Bronchial epithelial cell (primary cell): ENCODE measurements at regions not wholly inside any gene's neighbourhood (a gene's known extent, or its start where the extent isn't known, plus 50 kb on each side); places are given as distances from the start of the nearest gene placed in this dataset.

Experiments used
- DNase-seq: peaks from one replicate; pipeline ENCODE4 v3.0.0-alpha.2; 2010; ENCODE audit warnings: low read depth
- FAIRE-seq: peaks from 2 replicates; lab custom pipeline; 2011; peaks lifted over from hg19 to GRCh38; lab: Jason Lieb, UNC
- H3K27me3 ChIP-seq: 2 replicates; pipeline ENCODE4 v1.5.1; 2011; ENCODE audit warnings: low read length; ENCODE audit not compliant: control insufficient read depth, insufficient read depth
- H3K36me3 ChIP-seq: 2 replicates; pipeline ENCODE4 v1.5.1; 2011; ENCODE audit warnings: low read length; ENCODE audit not compliant: control insufficient read depth, insufficient read depth
- H3K4me3 ChIP-seq: 2 replicates; pipeline ENCODE4 v1.5.1; 2011; ENCODE audit warnings: mild to moderate bottlenecking, low read depth, low read length, control low read depth
- CTCF ChIP-seq: IDR thresholded peaks from 2 replicates; pipeline ENCODE4 v1.5.1; 2011; ENCODE audit warnings: mild to moderate bottlenecking, moderate library complexity, low read length, control low read depth, inconsistent platforms; ENCODE audit not compliant: insufficient read depth, severe bottlenecking

GRCh38 chr11:44445500-44446365 lies 119.7 kb upstream of the CD82 start:
- FAIRE-seq (no peak), DNase-seq (peak; percentile 43)
- Histone ChIP-seq H3K27me3 (no peaks in the 10 kb centered on the region), H3K4me3 (no peak overlapping the region), H3K36me3 (no peaks in the 10 kb centered on the region)
- TF ChIP-seq CTCF: no peak

GRCh38 chr11:44446366-44446762 lies 119.1 kb upstream of the CD82 start:
- Histone ChIP-seq H3K4me3 (no peak overlapping the region), H3K36me3 (no peaks in the 10 kb centered on the region), H3K27me3 (no peaks in the 10 kb centered on the region)
- no peak for TF ChIP-seq CTCF
- no peak for DNase-seq
- no peak for FAIRE-seq

DNA sequence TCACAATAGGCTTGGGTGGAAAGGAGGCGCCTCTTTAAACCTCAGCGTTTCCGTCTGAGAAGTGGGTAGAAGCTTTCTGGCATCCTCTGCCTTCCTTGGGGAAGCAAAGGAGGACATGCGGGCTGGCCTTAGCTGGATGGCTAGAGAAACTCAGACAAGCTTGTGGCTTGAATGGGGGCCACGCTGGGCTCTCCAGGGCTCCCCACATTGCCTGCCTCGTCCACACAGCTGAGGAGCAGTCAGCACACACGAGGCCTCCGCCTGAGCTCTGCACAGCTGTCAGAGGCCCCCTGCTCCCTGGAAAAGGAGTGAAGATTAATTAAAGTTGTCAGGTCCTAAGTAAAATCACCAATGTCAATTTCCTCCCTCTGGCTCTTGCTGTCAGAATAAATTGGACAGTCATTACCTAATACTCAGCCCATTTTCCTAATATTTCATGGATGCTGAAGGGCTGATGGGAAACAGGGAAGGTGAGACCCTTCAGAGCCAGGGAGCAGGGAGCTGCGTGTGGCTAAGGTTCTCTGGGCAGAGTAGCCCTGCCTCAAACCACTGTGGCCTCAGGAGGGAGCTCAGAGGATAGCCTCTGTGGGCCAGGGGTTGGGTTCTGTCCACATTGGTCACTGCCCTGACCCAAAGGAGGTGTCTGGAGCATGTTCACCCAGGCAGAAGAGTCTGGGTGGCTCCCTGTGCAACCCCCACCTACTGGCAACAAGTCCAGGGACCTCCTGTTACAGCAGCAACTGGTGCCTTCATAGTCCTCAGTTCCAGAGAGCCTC lies 118.3 kb upstream of the CD82 start:
- TF ChIP-seq CTCF: no peak
- Histone ChIP-seq H3K4me3 (no peak overlapping the region), H3K36me3 (no peaks in the 10 kb centered on the region), H3K27me3 (no peaks in the 10 kb centered on the region)
- FAIRE-seq (no peak), DNase-seq (no peak)

GRCh38 chr11:44450295-44450932 lies 115.0 kb upstream of the CD82 start:
- no peak for TF ChIP-seq CTCF
- DNase-seq (no peak), FAIRE-seq (no peak)
- no peaks in the 10 kb centered on the region for H3K36me3 ChIP-seq
- no peak overlapping the region for H3K4me3 ChIP-seq
- H3K27me3 ChIP-seq: no peaks in the 10 kb centered on the region

GRCh38 chr11:44451706-44452105 lies 113.8 kb upstream of the CD82 start:
- Histone ChIP-seq H3K36me3 (no peaks in the 10 kb centered on the region), H3K4me3 (no peak overlapping the region), H3K27me3 (no peaks in the 10 kb centered on the region)
- TF ChIP-seq CTCF: no peak
- DNase-seq (no peak), FAIRE-seq (no peak)
